ENCODE measurements at regions not wholly inside any gene's neighbourhood (a gene's known extent, or its start where the extent isn't known, plus 50 kb on each side); places are given as distances from the start of the nearest gene placed in this dataset.

- H3K36me3 ChIP-seq (ENCODE audit: control insufficient read depth, low read length): no peaks in the 10 kb centered on the region
- H3K4me1 ChIP-seq (ENCODE audit: control insufficient read depth, low read length): no peaks in the 10 kb centered on the region
- no peak for TF ChIP-seq EZH2phosphoT487 (IDR thresholded peaks at IDR 0.05; ENCODE audit: borderline replicate concordance, low read length)
- TF ChIP-seq, protein P1, sequence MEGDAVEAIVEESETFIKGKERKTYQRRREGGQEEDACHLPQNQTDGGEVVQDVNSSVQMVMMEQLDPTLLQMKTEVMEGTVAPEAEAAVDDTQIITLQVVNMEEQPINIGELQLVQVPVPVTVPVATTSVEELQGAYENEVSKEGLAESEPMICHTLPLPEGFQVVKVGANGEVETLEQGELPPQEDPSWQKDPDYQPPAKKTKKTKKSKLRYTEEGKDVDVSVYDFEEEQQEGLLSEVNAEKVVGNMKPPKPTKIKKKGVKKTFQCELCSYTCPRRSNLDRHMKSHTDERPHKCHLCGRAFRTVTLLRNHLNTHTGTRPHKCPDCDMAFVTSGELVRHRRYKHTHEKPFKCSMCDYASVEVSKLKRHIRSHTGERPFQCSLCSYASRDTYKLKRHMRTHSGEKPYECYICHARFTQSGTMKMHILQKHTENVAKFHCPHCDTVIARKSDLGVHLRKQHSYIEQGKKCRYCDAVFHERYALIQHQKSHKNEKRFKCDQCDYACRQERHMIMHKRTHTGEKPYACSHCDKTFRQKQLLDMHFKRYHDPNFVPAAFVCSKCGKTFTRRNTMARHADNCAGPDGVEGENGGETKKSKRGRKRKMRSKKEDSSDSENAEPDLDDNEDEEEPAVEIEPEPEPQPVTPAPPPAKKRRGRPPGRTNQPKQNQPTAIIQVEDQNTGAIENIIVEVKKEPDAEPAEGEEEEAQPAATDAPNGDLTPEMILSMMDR (IDR thresholded peaks at IDR 0.05; ENCODE audit: low read depth, low read length, poor library complexity, severe bottlenecking): no peak
- H3K9me3 ChIP-seq (ENCODE audit: control insufficient read depth, insufficient read depth, low read length): no peaks in the 10 kb centered on the region; the same call in 1 of the 2 replicates
- no peak overlapping the region for H3K27ac ChIP-seq (ENCODE audit: low read depth, low read length)
- H3F3A ChIP-seq (ENCODE audit: control insufficient read depth, insufficient read depth): no peaks in the 10 kb centered on the region
- no peak overlapping the region for H3K4me3 ChIP-seq (ENCODE audit: low read length)
- H3K9me2 ChIP-seq (replicated peaks; ENCODE audit: control insufficient read depth, low read length): no peaks in the 10 kb centered on the region
- no peaks in the 10 kb centered on the region for H4K20me1 ChIP-seq (ENCODE audit: control insufficient read depth, insufficient read depth, low read depth, low read length)
- H3K27me3 ChIP-seq (ENCODE audit: control insufficient read depth, low read length): no peaks in the 10 kb centered on the region
- no peak overlapping the region for H3K4me2 ChIP-seq (ENCODE audit: low read length)
- H3K79me2 ChIP-seq (ENCODE audit: control insufficient read depth, low read length): no peaks in the 10 kb centered on the region
Measured at GRCh38 chr6:163744256-163744925, 329.9 kb downstream of the QKI start.

DNA sequence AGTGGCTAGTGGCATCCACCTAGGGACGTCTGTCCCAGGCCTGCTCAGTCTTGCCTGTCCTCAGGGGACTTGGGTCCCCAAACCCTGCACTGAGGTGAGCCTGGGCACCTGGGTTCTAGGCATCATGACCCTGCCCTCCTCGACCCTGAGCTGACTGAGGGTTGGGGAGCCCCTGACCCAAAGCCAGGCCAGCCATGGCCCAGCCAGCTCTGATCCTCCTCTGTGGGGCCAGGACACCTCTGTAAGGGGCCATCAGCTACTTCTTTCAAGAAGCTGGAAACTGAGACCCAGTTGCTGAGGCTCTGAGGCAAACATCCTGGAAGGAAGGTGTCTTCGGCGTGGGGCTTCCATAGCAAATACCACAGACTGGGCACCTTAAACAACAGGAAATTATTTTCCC, 329.3 kb downstream of the QKI start:
- Histone ChIP-seq H3K27me3 (ENCODE audit: control insufficient read depth, low read length) (no peaks in the 10 kb centered on the region), H3F3A (ENCODE audit: control insufficient read depth, insufficient read depth) (no peaks in the 10 kb centered on the region), H3K9me2 (replicated peaks; ENCODE audit: control insufficient read depth, low read length) (no peaks in the 10 kb centered on the region), H3K9me3 (ENCODE audit: control insufficient read depth, insufficient read depth, low read length) (no peaks in the 10 kb centered on the region; the same call in 1 of the 2 replicates), H3K36me3 (ENCODE audit: control insufficient read depth, low read length) (no peaks in the 10 kb centered on the region), H3K4me1 (ENCODE audit: control insufficient read depth, low read length) (peaks cover 1% of the 10 kb centered on the region; the same call in 1 of the 2 replicates), H4K20me1 (ENCODE audit: control insufficient read depth, insufficient read depth, low read depth, low read length) (no peaks in the 10 kb centered on the region), H3K4me3 (ENCODE audit: low read length) (no peak overlapping the region), H3K4me2 (ENCODE audit: low read length) (no peak overlapping the region), H3K79me2 (ENCODE audit: control insufficient read depth, low read length) (no peaks in the 10 kb centered on the region), H3K27ac (ENCODE audit: low read depth, low read length) (no peak overlapping the region)
- TF ChIP-seq, protein P1 (IDR thresholded peaks at IDR 0.05; ENCODE audit: low read depth, low read length, poor library complexity, severe bottlenecking): no peak
- TF ChIP-seq EZH2phosphoT487 (IDR thresholded peaks at IDR 0.05; ENCODE audit: borderline replicate concordance, low read length): no peak

- TF ChIP-seq, protein P1 (IDR thresholded peaks at IDR 0.05; ENCODE audit: low read depth, low read length, poor library complexity, severe bottlenecking): no peak
- TF ChIP-seq EZH2phosphoT487 (IDR thresholded peaks at IDR 0.05; ENCODE audit: borderline replicate concordance, low read length): no peak
- no peaks in the 10 kb centered on the region for H3K36me3 ChIP-seq (ENCODE audit: control insufficient read depth, low read length)
- no peaks in the 10 kb centered on the region for H4K20me1 ChIP-seq (ENCODE audit: control insufficient read depth, insufficient read depth, low read depth, low read length)
- H3K4me3 ChIP-seq (ENCODE audit: low read length): no peak overlapping the region
- H3K27ac ChIP-seq (ENCODE audit: low read depth, low read length): no peak overlapping the region
- no peak overlapping the region for H3K4me2 ChIP-seq (ENCODE audit: low read length)
- H3K79me2 ChIP-seq (ENCODE audit: control insufficient read depth, low read length): no peaks in the 10 kb centered on the region
- H3F3A ChIP-seq (ENCODE audit: control insufficient read depth, insufficient read depth): no peaks in the 10 kb centered on the region
- no peaks in the 10 kb centered on the region for H3K27me3 ChIP-seq (ENCODE audit: control insufficient read depth, low read length)
- H3K4me1 ChIP-seq (ENCODE audit: control insufficient read depth, low read length): peaks cover 3% of the 10 kb centered on the region; the same call in 1 of the 2 replicates
- H3K9me3 ChIP-seq (ENCODE audit: control insufficient read depth, insufficient read depth, low read length): no peaks in the 10 kb centered on the region
- H3K9me2 ChIP-seq (replicated peaks; ENCODE audit: control insufficient read depth, low read length): no peaks in the 10 kb centered on the region
Measured at GRCh38 chr6:163741743-163742363, 327.3 kb downstream of the QKI start.
